ENCODE measurements at regions not wholly inside any gene's neighbourhood (a gene's known extent, or its start where the extent isn't known, plus 50 kb on each side); places are given as distances from the start of the nearest gene placed in this dataset.

GRCh38 chr11:37843603-37844002 is 1245.6 kb upstream of the RAG2 start:
- Histone ChIP-seq H3K23me2 (ENCODE audit: insufficient read length, low read depth, low read length, poor library complexity, severe bottlenecking) (no peaks in the 10 kb centered on the region), H3K79me1 (ENCODE audit: insufficient read depth, low read depth, low read length, poor library complexity, severe bottlenecking) (no peaks in the 10 kb centered on the region), H3K27me3 (ENCODE audit: insufficient read depth, low read length) (no peaks in the 10 kb centered on the region), H3K4ac (ENCODE audit: low read depth, low read length) (no peak overlapping the region), H3K14ac (ENCODE audit: insufficient read depth, low read length) (no peak overlapping the region), H4K91ac (ENCODE audit: insufficient read length, low read depth, low read length) (no peak overlapping the region), H3K18ac (ENCODE audit: insufficient read length, low read depth, low read length) (no peak overlapping the region), H3K4me1 (ENCODE audit: insufficient read depth, low read length) (no peaks in the 10 kb centered on the region), H3K9me3 (ENCODE audit: control insufficient read depth, low read depth, low read length) (no peaks in the 10 kb centered on the region), H2BK20ac (ENCODE audit: low read depth, low read length, poor library complexity, severe bottlenecking) (no peak overlapping the region), H3K9ac (ENCODE audit: extremely low read depth, insufficient read length, low read length) (no peak overlapping the region), H3K56ac (ENCODE audit: insufficient read length, low read depth, low read length) (no peak overlapping the region), H3K4me2 (ENCODE audit: insufficient read depth, insufficient read length, low read length) (no peak overlapping the region), H4K8ac (replicated peaks; ENCODE audit: insufficient read length, low read depth, low read length) (no peak overlapping the region), H2AK5ac (ENCODE audit: insufficient read length, low read length) (no peak overlapping the region), H3T11ph (ENCODE audit: low read length) (no peak overlapping the region), H2BK12ac (ENCODE audit: insufficient read length, low read depth, low read length) (no peak overlapping the region), H3K27ac (ENCODE audit: insufficient read length, low read depth, low read length) (no peak overlapping the region), H2BK5ac (ENCODE audit: insufficient read length, low read length) (no peak overlapping the region), H2BK120ac (ENCODE audit: low read depth, low read length, poor library complexity, severe bottlenecking) (no peak overlapping the region), H3K23ac (ENCODE audit: insufficient read length, low read depth, low read length) (no peak overlapping the region), H4K20me1 (ENCODE audit: control insufficient read depth, insufficient read depth, insufficient read length) (no peaks in the 10 kb centered on the region), H3K79me2 (ENCODE audit: insufficient read depth, low read length) (no peaks in the 10 kb centered on the region), H2BK15ac (ENCODE audit: low read depth, low read length) (no peak overlapping the region), H2AFZ (ENCODE audit: low read length) (no peak overlapping the region), H4K5ac (ENCODE audit: insufficient read length, low read depth, low read length) (no peak overlapping the region)
- Mint-ChIP-seq H3K27ac (no peak overlapping the region), H3K9me3 (no peaks in the 10 kb centered on the region), H3K4me1 (peaks cover 0 to 2% of the 10 kb centered on the region in 2 experiments; a peak in 1 of 4 replicates), H3K36me3 (ENCODE audit: insufficient read depth in 1 of 3, low read depth in 3 of 3) (no peaks in the 10 kb centered on the region; a peak in 2 of 7 replicates), H3K27me3 (ENCODE audit: low read depth) (no peaks in the 10 kb centered on the region), H3K4me3 (no peak overlapping the region)
- no peak for DNase-seq
- TF ChIP-seq CTCF (conservative IDR thresholded peaks at IDR 0.05), result no peak
- no CpG with 5 or more reads among the region's 2 CpGs for WGBS (ENCODE audit: extremely low coverage, insufficient read length, low lambda C conversion rate)
